C4-2B (cell line): ENCODE measurements at regions not wholly inside any gene's neighbourhood (a gene's known extent, or its start where the extent isn't known, plus 50 kb on each side); places are given as distances from the start of the nearest gene placed in this dataset.

Experiments
- ZFX ChIP-seq: fragments of 450-650 bp; IDR thresholded peaks from 2 replicates; pipeline ENCODE4 v1.6.1; 2017
- TF ChIP-seq, protein P1 (sequence below): fragments of 450-650 bp; conservative IDR thresholded peaks from 2 replicates; pipeline ENCODE4 v1.5.1; 2017; ENCODE audit warnings: mild to moderate bottlenecking

DNA sequence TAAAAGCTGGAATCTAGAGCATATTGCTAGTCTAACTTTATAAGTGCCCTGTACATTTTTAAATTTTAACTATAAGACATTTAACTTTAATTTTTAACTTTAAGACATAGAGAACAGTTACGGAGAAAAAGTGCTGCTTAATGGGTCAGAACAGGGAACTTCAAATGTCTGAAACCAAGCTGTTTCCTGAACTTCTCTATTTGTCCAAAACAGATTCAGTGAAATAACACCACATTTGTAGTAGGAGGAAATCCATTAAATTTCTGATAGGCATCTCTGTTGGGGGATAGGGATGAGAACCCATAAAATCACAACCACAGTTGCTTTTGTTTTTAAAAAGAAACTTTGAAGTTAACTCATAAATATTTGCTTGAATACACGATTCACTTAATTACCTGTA, 170.8 kb upstream of the ANK3 start:
- TF ChIP-seq, protein P1, sequence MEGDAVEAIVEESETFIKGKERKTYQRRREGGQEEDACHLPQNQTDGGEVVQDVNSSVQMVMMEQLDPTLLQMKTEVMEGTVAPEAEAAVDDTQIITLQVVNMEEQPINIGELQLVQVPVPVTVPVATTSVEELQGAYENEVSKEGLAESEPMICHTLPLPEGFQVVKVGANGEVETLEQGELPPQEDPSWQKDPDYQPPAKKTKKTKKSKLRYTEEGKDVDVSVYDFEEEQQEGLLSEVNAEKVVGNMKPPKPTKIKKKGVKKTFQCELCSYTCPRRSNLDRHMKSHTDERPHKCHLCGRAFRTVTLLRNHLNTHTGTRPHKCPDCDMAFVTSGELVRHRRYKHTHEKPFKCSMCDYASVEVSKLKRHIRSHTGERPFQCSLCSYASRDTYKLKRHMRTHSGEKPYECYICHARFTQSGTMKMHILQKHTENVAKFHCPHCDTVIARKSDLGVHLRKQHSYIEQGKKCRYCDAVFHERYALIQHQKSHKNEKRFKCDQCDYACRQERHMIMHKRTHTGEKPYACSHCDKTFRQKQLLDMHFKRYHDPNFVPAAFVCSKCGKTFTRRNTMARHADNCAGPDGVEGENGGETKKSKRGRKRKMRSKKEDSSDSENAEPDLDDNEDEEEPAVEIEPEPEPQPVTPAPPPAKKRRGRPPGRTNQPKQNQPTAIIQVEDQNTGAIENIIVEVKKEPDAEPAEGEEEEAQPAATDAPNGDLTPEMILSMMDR, result no peak
- TF ChIP-seq ZFX, result no peak
